TTC549 (cell line): ENCODE measurements at regions not wholly inside any gene's neighbourhood (a gene's known extent, or its start where the extent isn't known, plus 50 kb on each side); places are given as distances from the start of the nearest gene placed in this dataset.

Experiments used
- FAIRE-seq: peaks from 2 replicates; lab custom pipeline; 2012; peaks lifted over from hg19 to GRCh38; lab: Jason Lieb, UNC

GRCh38 chr6:79864421-79864820 is 82.9 kb downstream of the ELOVL4 start:
- FAIRE-seq: no peak

GRCh38 chr6:79864001-79864400 is 83.4 kb downstream of the ELOVL4 start:
- no peak for FAIRE-seq

- FAIRE-seq: no peak
Measured at GRCh38 chr6:79863566-79863965, 83.8 kb downstream of the ELOVL4 start.

- FAIRE-seq: no peak
Measured at GRCh38 chr6:79862711-79863110, 84.6 kb downstream of the ELOVL4 start.

- no peak for FAIRE-seq
Measured at GRCh38 chr6:79862126-79862525, 85.2 kb downstream of the ELOVL4 start.

GRCh38 chr6:79861023-79861422 is 86.3 kb downstream of the ELOVL4 start:
- FAIRE-seq: no peak

GRCh38 chr6:79847426-79847825 is 99.9 kb downstream of the ELOVL4 start:
- no peak for FAIRE-seq

- FAIRE-seq: no peak
Measured at GRCh38 chr6:79842376-79843040, 104.8 kb downstream of the ELOVL4 start.

- no peak for FAIRE-seq
Measured at GRCh38 chr6:79841577-79842375, 105.6 kb downstream of the ELOVL4 start.

- no peak for FAIRE-seq
Measured at GRCh38 chr6:79838851-79839250, 108.5 kb downstream of the ELOVL4 start.

GRCh38 chr6:79833964-79834284 is 113.4 kb downstream of the ELOVL4 start:
- no peak for FAIRE-seq

- no peak for FAIRE-seq
Measured at GRCh38 chr6:79833264-79833963, 113.9 kb downstream of the ELOVL4 start.

- FAIRE-seq: no peak
Measured at GRCh38 chr6:79832723-79833122, 114.6 kb downstream of the ELOVL4 start.

- no peak for FAIRE-seq
Measured at GRCh38 chr6:79824202-79824601, 123.2 kb downstream of the ELOVL4 start.

- no peak for FAIRE-seq
Measured at GRCh38 chr6:79821859-79822258, 125.5 kb downstream of the ELOVL4 start.

- no peak for FAIRE-seq
Measured at GRCh38 chr6:79818471-79818870, 128.9 kb downstream of the ELOVL4 start.

GRCh38 chr6:79814940-79815339 is 132.4 kb downstream of the ELOVL4 start:
- FAIRE-seq: no peak

- peak; percentile 88 for FAIRE-seq
Measured at GRCh38 chr6:79813854-79814709, 133.3 kb downstream of the ELOVL4 start.

GRCh38 chr6:79813143-79813850 is 134.1 kb downstream of the ELOVL4 start:
- no peak for FAIRE-seq

GRCh38 chr6:79812195-79812594 is 135.2 kb downstream of the ELOVL4 start:
- FAIRE-seq: no peak

- no peak for FAIRE-seq
Measured at GRCh38 chr6:79810871-79811270, 136.5 kb downstream of the ELOVL4 start.

GRCh38 chr6:79810185-79810705 is 137.1 kb downstream of the ELOVL4 start:
- no peak for FAIRE-seq
